CD4-positive, alpha-beta T cell treated with Interferon gamma for 1 hour (primary cell): ENCODE measurements at regions not wholly inside any gene's neighbourhood (a gene's known extent, or its start where the extent isn't known, plus 50 kb on each side); places are given as distances from the start of the nearest gene placed in this dataset.
"Not testable (repeated sequence)": the region's sequence is repeated elsewhere in the genome, so short reads cannot be mapped to it uniquely, and the experiment has no call there.

Experiments
- DNase-seq: peaks from one replicate; pipeline ENCODE4 v3.0.0-alpha.2; 2020

GRCh38 chr2:89973849-89974248 lies 1282.4 kb downstream of the RPIA start:
- not testable (repeated sequence) for DNase-seq

- DNase-seq = not testable (repeated sequence)
These were observed 1288.5 kb downstream of the RPIA start for GRCh38 chr2:89979826-89980537.

GRCh38 chr2:89982246-89982645 lies 1290.8 kb downstream of the RPIA start:
- DNase-seq = not testable (repeated sequence)

- DNase-seq = not testable (repeated sequence)
These were observed 1294.2 kb downstream of the RPIA start for GRCh38 chr2:89985650-89986049.

GRCh38 chr2:89986532-89986931 lies 1295.1 kb downstream of the RPIA start:
- DNase-seq = not testable (repeated sequence)

- DNase-seq = not testable (repeated sequence)
These were observed 1305.3 kb downstream of the RPIA start for GRCh38 chr2:89996779-89997178.

- not testable (repeated sequence) for DNase-seq
These were observed 1313.1 kb downstream of the RPIA start for GRCh38 chr2:90004553-90004952.

- not testable (repeated sequence) for DNase-seq
These were observed 1319.1 kb downstream of the RPIA start for GRCh38 chr2:90010442-90011100.

- not testable (repeated sequence) for DNase-seq
These were observed 1319.6 kb downstream of the RPIA start for GRCh38 chr2:90011101-90011443.

GRCh38 chr2:90019908-90020307 lies 1328.4 kb downstream of the RPIA start:
- DNase-seq = not testable (repeated sequence)

GRCh38 chr2:90021234-90021633 lies 1329.8 kb downstream of the RPIA start:
- not testable (repeated sequence) for DNase-seq

GRCh38 chr2:90027231-90027643 lies 1335.8 kb downstream of the RPIA start:
- DNase-seq = not testable (repeated sequence)

- DNase-seq = not testable (repeated sequence)
These were observed 1337.1 kb downstream of the RPIA start for GRCh38 chr2:90028381-90029079.

- DNase-seq = not testable (repeated sequence)
These were observed 1337.6 kb downstream of the RPIA start for GRCh38 chr2:90029080-90029428.

GRCh38 chr2:90032269-90032668 lies 1340.8 kb downstream of the RPIA start:
- not testable (repeated sequence) for DNase-seq

GRCh38 chr2:90036335-90036734 lies 1344.9 kb downstream of the RPIA start:
- not testable (repeated sequence) for DNase-seq

GRCh38 chr2:90039093-90039492 lies 1347.6 kb downstream of the RPIA start:
- not testable (repeated sequence) for DNase-seq

- DNase-seq = not testable (repeated sequence)
These were observed 1356.3 kb downstream of the RPIA start for GRCh38 chr2:90047776-90048175.

- not testable (repeated sequence) for DNase-seq
These were observed 1360.7 kb downstream of the RPIA start for GRCh38 chr2:90052113-90052631.

GRCh38 chr2:90069290-90069894 lies 1377.9 kb downstream of the RPIA start:
- DNase-seq = no peak

GRCh38 chr2:90076311-90076710 lies 1384.8 kb downstream of the RPIA start:
- DNase-seq = no peak

- no peak for DNase-seq
These were observed 1386.5 kb downstream of the RPIA start for GRCh38 chr2:90077948-90078347.

- no peak for DNase-seq
These were observed 1387.9 kb downstream of the RPIA start for GRCh38 chr2:90079374-90079773.
